Panc1 (cell line): ENCODE measurements at regions not wholly inside any gene's neighbourhood (a gene's known extent, or its start where the extent isn't known, plus 50 kb on each side); places are given as distances from the start of the nearest gene placed in this dataset.

Source experiments
- CTCF ChIP-seq: fragments of 450-650 bp; IDR thresholded peaks from 2 replicates; pipeline ENCODE4 v1.5.1; 2017; ENCODE audit warnings: mild to moderate bottlenecking
- POLR2AphosphoS5 ChIP-seq: IDR thresholded peaks from 2 replicates; pipeline ENCODE4 v1.6.1; 2012; ENCODE audit warnings: mild to moderate bottlenecking, low read depth, low read length, moderate library complexity
- REST ChIP-seq, 2 experiments: IDR thresholded peaks; 2 replicates each; pipeline ENCODE4 v1.6.1; 2011 to 2012; ENCODE audit warnings: low read depth in 2 of 2, control low read depth in 1 of 2, low read length in 1 of 2, mild to moderate bottlenecking in 1 of 2, moderate library complexity in 1 of 2; ENCODE audit not compliant: insufficient read depth in 1 of 2
- SIN3A ChIP-seq: IDR thresholded peaks from 2 replicates; pipeline ENCODE4 v1.6.1; 2012; ENCODE audit warnings: low read depth, mild to moderate bottlenecking, low read length, moderate library complexity, borderline replicate concordance; ENCODE audit not compliant: insufficient read depth

- TF ChIP-seq CTCF (no peak), SIN3A (no peak), REST (IDR thresholded peaks at IDR 0.05; ENCODE audit: insufficient read depth in 1 of 2, low read depth in 2 of 2, low read length in 1 of 2) (no peak), POLR2AphosphoS5 (no peak)
Measured at GRCh38 chr1:75034376-75034775, 99.8 kb upstream of the LHX8 start.
